Neural crest cell (in vitro differentiated cells): ENCODE measurements at regions not wholly inside any gene's neighbourhood (a gene's known extent, or its start where the extent isn't known, plus 50 kb on each side); places are given as distances from the start of the nearest gene placed in this dataset.
"Not testable (repeated sequence)": the region's sequence is repeated elsewhere in the genome, so short reads cannot be mapped to it uniquely, and the experiment has no call there.

ENCODE experiments used
- DNase-seq: peaks from one replicate; pipeline ENCODE4 v3.0.0; 2021; ENCODE audit warnings: low read depth, mixed read lengths, low spot score
- H3K27ac Mint-ChIP-seq: one replicate; pipeline ENCODE4 v1.8.0; 2021; ENCODE audit warnings: mild to moderate bottlenecking, mixed read lengths; ENCODE audit not compliant: unreplicated experiment
- H3K27me3 Mint-ChIP-seq: 2 replicates; pipeline ENCODE4 v1.8.0; 2021; ENCODE audit warnings: low read depth, mild to moderate bottlenecking, mixed read lengths
- H3K36me3 Mint-ChIP-seq: 2 replicates; pipeline ENCODE4 v1.8.0; 2021; ENCODE audit warnings: low read depth, mild to moderate bottlenecking, mixed read lengths
- H3K4me1 Mint-ChIP-seq: 2 replicates; pipeline ENCODE4 v1.8.0; 2021; ENCODE audit warnings: mixed read lengths
- H3K4me3 Mint-ChIP-seq: one replicate; pipeline ENCODE4 v1.8.0; 2021; ENCODE audit warnings: mild to moderate bottlenecking, mixed read lengths
- H3K9me3 Mint-ChIP-seq: 2 replicates; pipeline ENCODE4 v1.8.0; 2021; ENCODE audit warnings: mixed read lengths
- CTCF ChIP-seq: fragments of 200-600 bp; sonication (generic); conservative IDR thresholded peaks from 2 replicates; pipeline ENCODE4 v1.5.0; 2021; ENCODE audit warnings: antibody characterized with exemption, mild to moderate bottlenecking

- H3K27ac Mint-ChIP-seq, result no peak overlapping the region
- peaks cover 22% of the 10 kb centered on the region for H3K4me1 Mint-ChIP-seq
- DNase-seq, result no peak
- H3K4me3 Mint-ChIP-seq, result no peak overlapping the region
- peaks cover 12% of the 10 kb centered on the region for H3K9me3 Mint-ChIP-seq
- H3K36me3 Mint-ChIP-seq, result peaks cover 7% of the 10 kb centered on the region
- TF ChIP-seq CTCF, result no peak
- no peaks in the 10 kb centered on the region for H3K27me3 Mint-ChIP-seq
Observed at GRCh38 chr7:24158975-24159374, 125.0 kb upstream of the NPY start.

- TF ChIP-seq CTCF, result no peak
- peaks cover 11% of the 10 kb centered on the region for H3K36me3 Mint-ChIP-seq
- peaks cover 10% of the 10 kb centered on the region for H3K4me1 Mint-ChIP-seq
- H3K9me3 Mint-ChIP-seq, result peaks cover 18% of the 10 kb centered on the region
- no peak overlapping the region for H3K4me3 Mint-ChIP-seq
- H3K27ac Mint-ChIP-seq, result no peak overlapping the region
- DNase-seq, result no peak
- H3K27me3 Mint-ChIP-seq, result no peaks in the 10 kb centered on the region
Observed at GRCh38 chr7:24164401-24164800, 119.6 kb upstream of the NPY start.

- H3K9me3 Mint-ChIP-seq, result peaks cover 5% of the 10 kb centered on the region
- H3K27me3 Mint-ChIP-seq, result no peaks in the 10 kb centered on the region
- DNase-seq, result no peak
- no peak overlapping the region for H3K27ac Mint-ChIP-seq
- peaks cover 3% of the 10 kb centered on the region for H3K36me3 Mint-ChIP-seq
- no peak for TF ChIP-seq CTCF
- H3K4me3 Mint-ChIP-seq, result no peak overlapping the region
- no peaks in the 10 kb centered on the region for H3K4me1 Mint-ChIP-seq
Observed at GRCh38 chr7:24169077-24169624, 114.8 kb upstream of the NPY start.

- not testable (repeated sequence) for H3K27ac Mint-ChIP-seq, H3K27me3 Mint-ChIP-seq, H3K4me3 Mint-ChIP-seq, H3K9me3 Mint-ChIP-seq, DNase-seq, H3K4me1 Mint-ChIP-seq, H3K36me3 Mint-ChIP-seq
Observed at GRCh38 chr7:24171951-24172350, 112.0 kb upstream of the NPY start.

GRCh38 chr7:24172856-24173255 lies 111.1 kb upstream of the NPY start:
- no peak overlapping the region for H3K4me3 Mint-ChIP-seq
- DNase-seq, result no peak
- H3K4me1 Mint-ChIP-seq, result no peaks in the 10 kb centered on the region
- H3K27ac Mint-ChIP-seq, result no peak overlapping the region
- no peaks in the 10 kb centered on the region for H3K9me3 Mint-ChIP-seq
- no peaks in the 10 kb centered on the region for H3K27me3 Mint-ChIP-seq
- H3K36me3 Mint-ChIP-seq, result no peaks in the 10 kb centered on the region
- no peak for TF ChIP-seq CTCF

- no peak for TF ChIP-seq CTCF
- H3K27ac Mint-ChIP-seq, result peak overlapping the region; percentile 75
- H3K27me3 Mint-ChIP-seq, result no peaks in the 10 kb centered on the region
- H3K36me3 Mint-ChIP-seq, result no peaks in the 10 kb centered on the region
- no peaks in the 10 kb centered on the region for H3K4me1 Mint-ChIP-seq
- H3K4me3 Mint-ChIP-seq, result no peak overlapping the region
- DNase-seq, result no peak
- H3K9me3 Mint-ChIP-seq, result no peaks in the 10 kb centered on the region
Observed at GRCh38 chr7:24175603-24176002, 108.4 kb upstream of the NPY start.
